ENCODE measurements at regions not wholly inside any gene's neighbourhood (a gene's known extent, or its start where the extent isn't known, plus 50 kb on each side); places are given as distances from the start of the nearest gene placed in this dataset.

DNA sequence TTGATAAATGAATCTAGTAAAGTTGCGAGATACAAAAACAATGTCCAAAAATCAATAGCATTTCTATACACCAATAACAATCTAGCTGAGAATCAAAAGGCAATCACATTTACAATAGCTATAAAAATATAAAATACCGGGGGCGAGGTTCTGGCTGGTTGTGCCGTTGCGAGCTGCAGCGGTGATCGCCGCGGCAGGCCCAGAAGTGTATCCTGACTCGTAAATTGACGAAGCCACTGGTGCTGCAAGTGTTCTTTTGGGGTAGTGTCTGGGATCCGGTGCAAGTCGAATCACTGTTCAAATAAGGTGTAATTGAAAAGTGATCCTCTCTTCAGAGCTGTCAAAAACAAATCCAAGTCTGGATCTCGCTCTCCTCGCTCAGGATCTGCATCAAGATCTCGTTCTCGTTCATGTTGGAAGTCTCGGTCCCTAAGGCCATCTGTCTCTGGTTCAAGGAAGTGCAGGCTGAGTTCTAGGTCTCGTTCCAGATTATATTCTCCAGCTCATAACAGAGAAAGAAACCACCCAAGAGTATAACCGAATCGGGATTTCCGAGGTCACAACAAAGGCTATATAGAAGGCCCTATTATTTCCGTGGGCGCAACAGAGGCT is 80.1 kb upstream of the STT3B start:
- TF ChIP-seq POLR2A (IDR thresholded peaks at IDR 0.05) (no peak), EP300 (IDR thresholded peaks at IDR 0.05) (no peak)
- TF ChIP-seq, protein P1, sequence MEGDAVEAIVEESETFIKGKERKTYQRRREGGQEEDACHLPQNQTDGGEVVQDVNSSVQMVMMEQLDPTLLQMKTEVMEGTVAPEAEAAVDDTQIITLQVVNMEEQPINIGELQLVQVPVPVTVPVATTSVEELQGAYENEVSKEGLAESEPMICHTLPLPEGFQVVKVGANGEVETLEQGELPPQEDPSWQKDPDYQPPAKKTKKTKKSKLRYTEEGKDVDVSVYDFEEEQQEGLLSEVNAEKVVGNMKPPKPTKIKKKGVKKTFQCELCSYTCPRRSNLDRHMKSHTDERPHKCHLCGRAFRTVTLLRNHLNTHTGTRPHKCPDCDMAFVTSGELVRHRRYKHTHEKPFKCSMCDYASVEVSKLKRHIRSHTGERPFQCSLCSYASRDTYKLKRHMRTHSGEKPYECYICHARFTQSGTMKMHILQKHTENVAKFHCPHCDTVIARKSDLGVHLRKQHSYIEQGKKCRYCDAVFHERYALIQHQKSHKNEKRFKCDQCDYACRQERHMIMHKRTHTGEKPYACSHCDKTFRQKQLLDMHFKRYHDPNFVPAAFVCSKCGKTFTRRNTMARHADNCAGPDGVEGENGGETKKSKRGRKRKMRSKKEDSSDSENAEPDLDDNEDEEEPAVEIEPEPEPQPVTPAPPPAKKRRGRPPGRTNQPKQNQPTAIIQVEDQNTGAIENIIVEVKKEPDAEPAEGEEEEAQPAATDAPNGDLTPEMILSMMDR (IDR thresholded peaks at IDR 0.05), result no peak
